ENCODE measurements at regions not wholly inside any gene's neighbourhood (a gene's known extent, or its start where the extent isn't known, plus 50 kb on each side); places are given as distances from the start of the nearest gene placed in this dataset.
"Not testable (repeated sequence)": the region's sequence is repeated elsewhere in the genome, so short reads cannot be mapped to it uniquely, and the experiment has no call there.

DNA sequence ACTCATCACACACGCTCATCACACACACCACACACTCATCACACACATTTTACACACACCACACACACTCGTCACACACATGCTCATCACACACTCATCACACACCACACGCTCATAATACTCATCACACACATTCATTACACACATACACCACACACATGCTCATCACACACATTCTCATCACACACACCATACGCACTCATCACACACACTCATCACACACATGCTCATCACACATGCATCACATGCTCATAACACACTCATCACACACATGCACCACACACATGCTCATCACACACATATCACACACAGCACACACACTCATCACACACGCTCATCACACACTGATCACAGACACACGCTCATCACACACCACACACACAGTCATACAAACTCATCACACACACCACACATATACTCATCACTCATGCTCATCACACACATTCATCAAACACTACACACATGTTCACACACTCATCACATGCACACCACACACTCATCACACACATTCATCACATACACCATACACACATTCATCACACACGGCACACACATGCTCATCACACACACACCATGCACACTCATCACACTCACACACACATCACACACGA lies 247.1 kb upstream of the SGCG start:
- H3K4me3 ChIP-seq = no peak overlapping the region
- no peaks in the 10 kb centered on the region for H3K4me1 ChIP-seq (replicated peaks)
- no peaks in the 10 kb centered on the region for H3K27me3 ChIP-seq (replicated peaks)
- H3K9me3 ChIP-seq (replicated peaks) = no peaks in the 10 kb centered on the region
- no peaks in the 10 kb centered on the region for H3K36me3 ChIP-seq
- DNase-seq (ENCODE audit: low read depth in 1 of 2, low spot score in 2 of 2) = no peak
- no peak overlapping the region for H3K27ac ChIP-seq

DNA sequence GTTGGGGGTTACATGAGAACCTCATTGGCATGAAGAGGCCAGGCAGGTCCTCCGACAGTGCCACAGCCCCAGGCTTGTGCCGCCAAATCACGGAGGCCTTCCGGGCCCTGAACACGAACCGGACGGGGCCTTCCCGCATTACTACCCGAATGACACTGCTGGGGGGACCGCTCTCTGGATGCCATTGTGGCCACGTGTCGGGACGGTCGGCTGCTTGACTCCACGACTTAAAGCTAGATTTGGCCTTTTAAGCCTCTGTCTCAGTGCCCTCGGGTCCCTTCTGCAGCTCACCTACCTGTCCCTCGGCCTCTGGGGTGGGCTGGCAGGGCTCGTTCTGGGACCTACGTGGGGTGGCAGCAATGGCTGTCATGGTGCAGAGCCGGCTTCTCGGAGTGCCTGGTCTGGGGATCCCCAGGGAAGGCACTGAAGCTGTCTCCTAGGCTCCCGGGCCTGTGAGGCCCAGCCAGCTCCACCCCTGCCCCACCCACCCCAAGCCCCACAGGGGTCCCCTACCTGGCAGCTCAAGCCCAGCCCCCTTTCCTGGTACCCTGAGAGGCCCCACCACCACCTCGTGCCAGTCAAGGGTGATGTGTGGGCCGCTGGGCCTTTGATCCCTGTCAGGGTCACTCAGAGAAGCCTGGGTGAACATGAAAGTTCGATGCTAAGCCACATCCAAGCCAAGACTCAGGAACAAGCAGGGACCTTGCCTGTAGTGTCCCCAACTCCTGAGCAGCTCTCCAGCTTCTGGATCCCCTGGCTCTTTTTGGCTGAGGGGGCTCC lies 245.8 kb upstream of the SGCG start:
- no peaks in the 10 kb centered on the region for H3K27me3 ChIP-seq (replicated peaks)
- H3K4me3 ChIP-seq = no peak overlapping the region
- H3K36me3 ChIP-seq = no peaks in the 10 kb centered on the region
- DNase-seq (ENCODE audit: low read depth in 1 of 2, low spot score in 2 of 2) = no peak
- no peaks in the 10 kb centered on the region for H3K4me1 ChIP-seq (replicated peaks)
- no peak overlapping the region for H3K27ac ChIP-seq
- H3K9me3 ChIP-seq (replicated peaks) = no peaks in the 10 kb centered on the region

DNA sequence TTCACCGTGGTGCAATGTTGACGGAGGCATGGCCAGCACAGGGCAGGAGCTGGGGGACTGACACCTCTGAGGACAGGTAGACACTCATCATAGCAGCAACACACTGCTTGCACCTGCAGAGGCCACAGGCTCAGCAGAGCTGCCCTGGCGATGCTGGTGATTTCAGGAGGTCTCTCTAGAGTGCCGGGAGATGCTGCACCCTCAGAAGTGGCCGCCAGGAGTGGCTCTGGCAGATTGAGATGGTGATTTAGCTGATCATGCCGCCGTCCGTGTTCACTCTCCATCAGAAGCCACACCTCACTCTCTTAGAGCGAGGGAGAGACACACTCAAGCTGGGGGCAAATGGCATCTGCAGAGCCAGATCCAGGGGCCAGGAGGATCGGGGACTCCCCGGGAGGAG lies 244.6 kb upstream of the SGCG start:
- no peaks in the 10 kb centered on the region for H3K36me3 ChIP-seq
- H3K27ac ChIP-seq = no peak overlapping the region
- H3K9me3 ChIP-seq (replicated peaks) = no peaks in the 10 kb centered on the region
- no peak overlapping the region for H3K4me3 ChIP-seq
- DNase-seq (ENCODE audit: low read depth in 1 of 2, low spot score in 2 of 2) = no peak
- H3K27me3 ChIP-seq (replicated peaks) = no peaks in the 10 kb centered on the region
- H3K4me1 ChIP-seq (replicated peaks) = no peaks in the 10 kb centered on the region

DNA sequence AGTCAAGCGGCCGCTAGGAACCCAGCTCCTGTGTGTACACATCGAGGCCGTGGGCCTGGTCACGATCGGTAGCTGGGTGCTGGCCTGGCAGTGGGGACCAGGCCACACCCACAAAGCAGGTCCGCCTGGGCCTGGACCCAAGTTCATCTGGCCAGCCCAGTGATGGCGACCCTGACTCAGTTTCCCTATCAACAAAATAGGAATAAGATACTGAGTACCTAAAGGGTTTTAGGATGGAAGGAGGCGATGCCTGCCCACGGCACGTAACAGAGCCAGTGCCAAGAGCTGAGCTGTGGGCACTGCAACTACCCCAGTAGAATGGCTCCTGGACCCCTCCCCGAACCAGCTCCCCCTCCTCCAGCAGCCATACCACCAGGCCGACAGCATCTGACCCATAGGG lies 243.5 kb upstream of the SGCG start:
- Histone ChIP-seq H3K4me1 (replicated peaks) (no peaks in the 10 kb centered on the region), H3K36me3 (no peaks in the 10 kb centered on the region), H3K27me3 (replicated peaks) (no peaks in the 10 kb centered on the region), H3K4me3 (no peak overlapping the region), H3K9me3 (replicated peaks) (no peaks in the 10 kb centered on the region), H3K27ac (no peak overlapping the region)
- DNase-seq (ENCODE audit: low read depth in 1 of 2, low spot score in 2 of 2) = no peak

DNA sequence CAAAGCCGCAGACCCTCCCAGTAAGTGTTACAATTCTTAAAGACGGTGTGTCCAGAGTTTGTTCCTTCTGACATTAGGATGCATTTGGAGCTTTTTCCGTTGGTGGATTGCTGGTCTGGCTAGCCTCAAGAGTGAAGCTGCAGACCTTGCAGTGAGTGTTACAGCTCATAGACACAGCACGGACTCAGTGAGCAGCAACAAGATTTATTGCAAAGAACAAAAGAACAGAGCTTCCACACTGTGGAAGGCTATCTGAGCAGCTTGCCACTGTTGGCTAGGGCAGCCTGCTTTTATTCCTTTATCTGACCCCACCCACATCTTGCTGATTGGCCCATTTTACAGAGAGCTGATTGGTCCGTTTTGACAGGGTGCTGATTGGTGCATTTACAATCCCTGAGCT lies 242.8 kb upstream of the SGCG start:
- no peaks in the 10 kb centered on the region for H3K36me3 ChIP-seq
- H3K4me3 ChIP-seq = no peak overlapping the region
- no peaks in the 10 kb centered on the region for H3K9me3 ChIP-seq (replicated peaks)
- DNase-seq (ENCODE audit: low read depth in 1 of 2, low spot score in 2 of 2) = no peak
- no peaks in the 10 kb centered on the region for H3K4me1 ChIP-seq (replicated peaks)
- H3K27ac ChIP-seq = no peak overlapping the region
- no peaks in the 10 kb centered on the region for H3K27me3 ChIP-seq (replicated peaks)

DNA sequence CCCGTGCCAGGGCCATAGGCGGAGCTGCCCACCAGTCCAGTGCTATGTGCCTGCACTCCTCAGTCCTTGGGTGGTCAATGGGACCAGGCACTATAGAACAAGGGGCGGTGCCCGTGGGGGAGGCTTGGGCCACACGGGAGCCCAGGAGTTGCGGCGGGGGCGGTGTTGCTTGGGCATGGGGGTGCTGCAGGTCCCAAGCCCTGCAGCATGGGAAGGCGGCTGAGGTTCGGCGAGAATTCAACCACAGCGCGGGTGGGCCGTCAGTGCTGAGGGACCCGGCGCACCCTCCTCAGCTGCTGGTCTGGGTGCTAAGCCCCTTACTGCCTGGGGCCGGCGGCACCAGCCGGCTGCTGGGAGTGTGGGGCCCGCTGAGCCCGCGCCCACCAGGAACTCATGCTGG lies 242.2 kb upstream of the SGCG start:
- no peaks in the 10 kb centered on the region for H3K36me3 ChIP-seq

DNA sequence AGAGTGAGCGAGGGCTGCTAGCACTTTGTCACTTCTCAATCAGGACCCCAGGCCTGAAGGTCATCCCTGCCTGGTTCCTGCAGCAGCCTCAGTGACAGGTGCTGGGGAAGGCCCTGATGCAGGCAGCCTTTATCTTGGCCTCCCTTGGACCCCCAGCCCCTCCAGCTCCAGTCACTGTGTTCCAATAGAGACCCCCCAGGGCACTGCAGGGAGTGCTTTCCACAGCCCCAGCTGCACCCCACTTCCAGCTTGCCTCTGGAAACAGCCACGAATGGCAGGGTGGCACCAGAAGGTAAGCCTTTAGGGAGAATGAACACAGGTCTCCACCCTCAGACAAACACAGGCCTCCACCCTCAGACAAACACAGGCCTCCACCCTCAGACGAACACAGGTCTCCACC lies 241.6 kb upstream of the SGCG start:
- Histone ChIP-seq H3K27me3 (replicated peaks) (no peaks in the 10 kb centered on the region), H3K4me1 (replicated peaks) (no peaks in the 10 kb centered on the region), H3K9me3 (replicated peaks) (no peaks in the 10 kb centered on the region), H3K36me3 (no peaks in the 10 kb centered on the region), H3K27ac (no peak overlapping the region), H3K4me3 (no peak overlapping the region)
- no peak for DNase-seq (ENCODE audit: low read depth in 1 of 2, low spot score in 2 of 2)

More for the DNA sequence above, 242.2 kb upstream of the SGCG start:
- Histone ChIP-seq H3K27me3 (replicated peaks) (no peaks in the 10 kb centered on the region), H3K9me3 (replicated peaks) (no peaks in the 10 kb centered on the region), H3K4me1 (replicated peaks) (no peaks in the 10 kb centered on the region), H3K27ac (no peak overlapping the region), H3K4me3 (no peak overlapping the region)
- no peak for DNase-seq (ENCODE audit: low read depth in 1 of 2, low spot score in 2 of 2)

DNA sequence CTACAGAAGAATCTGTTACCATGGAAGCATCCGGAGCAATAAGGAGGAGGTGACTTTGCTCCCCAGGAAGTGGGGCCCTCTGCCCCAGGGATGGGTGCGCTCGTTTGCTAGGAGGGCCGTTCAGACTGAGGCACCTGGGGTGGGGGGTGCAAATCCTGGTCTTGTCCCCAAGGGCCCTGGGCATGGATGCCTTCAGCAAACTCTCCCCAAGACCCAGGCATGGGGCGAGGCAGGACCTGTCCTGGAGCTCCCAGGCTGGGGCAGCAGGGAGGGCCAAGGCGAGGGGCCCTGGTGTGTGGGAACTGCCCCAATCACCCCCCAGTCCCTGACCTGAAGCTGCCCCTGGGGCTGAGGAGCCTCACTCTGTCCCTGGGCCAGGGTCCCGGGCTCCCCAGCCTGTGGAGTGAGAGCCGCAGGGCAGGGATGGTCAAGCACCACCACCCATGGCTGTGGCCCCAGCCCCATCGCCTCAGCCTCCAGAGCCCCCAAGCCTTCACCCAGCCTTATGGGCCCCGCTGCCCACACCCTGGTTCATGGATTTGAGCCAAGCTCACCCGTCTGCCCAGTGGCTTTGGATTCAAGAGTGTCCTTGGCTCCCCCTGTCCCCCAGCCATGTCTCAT lies 240.6 kb upstream of the SGCG start:
- Histone ChIP-seq H3K9me3 (replicated peaks) (no peaks in the 10 kb centered on the region), H3K4me1 (replicated peaks) (no peaks in the 10 kb centered on the region), H3K36me3 (no peaks in the 10 kb centered on the region), H3K27ac (no peak overlapping the region), H3K4me3 (no peak overlapping the region), H3K27me3 (replicated peaks) (no peaks in the 10 kb centered on the region)
- DNase-seq (ENCODE audit: low read depth in 1 of 2, low spot score in 2 of 2) = no peak

DNA sequence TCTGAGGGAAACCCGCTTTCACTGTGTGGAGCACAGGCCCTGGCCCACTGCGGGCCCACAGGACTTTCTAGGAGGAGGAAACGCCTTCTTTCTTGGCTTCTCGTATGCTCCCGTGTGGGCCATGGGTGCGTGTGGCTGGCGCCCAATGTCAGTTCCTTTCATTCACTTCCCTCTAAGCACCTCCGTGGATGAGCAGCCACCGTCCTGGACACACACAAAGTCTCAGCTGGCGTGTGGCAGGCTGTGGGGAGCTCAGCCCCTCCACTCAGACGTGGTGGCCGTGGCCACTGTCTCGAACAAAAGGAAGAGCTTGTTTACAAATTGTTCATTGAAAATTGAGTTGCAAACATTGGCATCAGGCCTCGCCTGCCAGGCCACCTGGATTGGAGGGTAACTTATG lies 240.0 kb upstream of the SGCG start:
- H3K27ac ChIP-seq = no peak overlapping the region
- H3K4me3 ChIP-seq = no peak overlapping the region
- no peaks in the 10 kb centered on the region for H3K9me3 ChIP-seq (replicated peaks)
- DNase-seq (ENCODE audit: low read depth in 1 of 2, low spot score in 2 of 2) = no peak
- no peaks in the 10 kb centered on the region for H3K4me1 ChIP-seq (replicated peaks)
- H3K27me3 ChIP-seq (replicated peaks) = no peaks in the 10 kb centered on the region
- H3K36me3 ChIP-seq = no peaks in the 10 kb centered on the region

DNA sequence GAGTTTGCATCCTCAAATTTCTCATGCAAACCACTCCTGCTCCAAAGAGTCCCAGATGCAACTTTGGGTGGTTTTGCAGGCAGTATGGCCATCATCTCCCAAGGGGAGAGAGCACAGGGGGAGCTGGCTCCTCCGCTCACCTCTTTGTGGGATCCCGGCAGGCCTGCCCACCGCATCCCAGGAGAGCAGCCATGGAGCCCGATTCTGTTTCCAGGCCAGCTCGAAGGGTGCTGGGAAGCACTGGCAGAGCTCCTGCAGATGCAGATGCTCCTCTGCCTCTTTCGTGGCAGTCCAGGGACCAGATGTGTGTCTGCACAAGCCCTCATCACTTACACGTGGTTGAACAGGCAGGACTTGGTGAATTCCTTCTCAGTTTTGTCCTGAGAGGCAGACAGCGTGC lies 239.3 kb upstream of the SGCG start:
- H3K36me3 ChIP-seq; DNase-seq (ENCODE audit: low read depth in 1 of 2, low spot score in 2 of 2); H3K4me3 ChIP-seq; H3K27me3 ChIP-seq (replicated peaks); H3K27ac ChIP-seq; H3K9me3 ChIP-seq (replicated peaks); H3K4me1 ChIP-seq (replicated peaks): not testable (repeated sequence)

DNA sequence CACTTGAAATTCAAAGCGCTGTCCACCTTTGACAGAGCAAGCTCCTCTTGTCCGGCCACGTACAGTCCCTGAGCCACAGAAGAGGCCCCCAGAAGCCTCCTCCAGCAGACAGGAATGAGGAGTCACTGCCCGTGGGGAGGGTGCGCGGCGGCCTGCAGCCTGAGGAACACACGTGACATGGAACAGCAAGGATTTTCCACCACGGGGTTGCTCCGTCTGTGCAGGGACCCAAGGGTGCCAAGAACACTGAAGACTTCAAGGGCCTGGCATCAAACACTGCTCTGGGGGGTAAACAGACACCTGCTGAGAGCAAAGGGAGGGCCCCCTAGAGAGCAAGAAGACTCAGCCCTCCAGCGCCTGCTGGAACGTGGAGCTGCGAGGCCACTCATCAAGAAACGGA lies 237.9 kb upstream of the SGCG start:
- H3K27ac ChIP-seq; H3K27me3 ChIP-seq (replicated peaks); H3K36me3 ChIP-seq; DNase-seq (ENCODE audit: low read depth in 1 of 2, low spot score in 2 of 2); H3K4me1 ChIP-seq (replicated peaks); H3K9me3 ChIP-seq (replicated peaks); H3K4me3 ChIP-seq: not testable (repeated sequence)

DNA sequence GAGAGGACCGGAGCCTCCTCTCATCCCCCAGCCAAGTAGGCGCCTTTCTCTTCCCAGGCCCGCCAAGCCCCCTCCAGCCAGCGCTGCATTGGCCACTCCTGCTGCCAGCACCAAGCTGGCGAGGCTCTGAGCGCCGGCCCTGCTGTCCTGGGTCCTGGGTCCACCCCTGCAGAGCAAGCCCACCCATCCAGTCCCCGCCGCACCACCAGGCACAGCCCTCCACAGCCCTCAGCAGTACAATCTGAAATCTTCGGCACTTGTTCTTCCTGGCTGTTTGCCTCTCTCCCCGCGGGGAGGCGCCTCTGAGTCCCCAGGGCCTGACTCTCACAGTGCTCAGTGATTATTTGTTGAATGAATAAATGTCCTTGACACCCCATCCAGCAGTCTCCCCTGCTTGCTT lies 236.4 kb upstream of the SGCG start:
- Histone ChIP-seq H3K4me3 (no peak overlapping the region), H3K27ac (no peak overlapping the region), H3K9me3 (replicated peaks) (no peaks in the 10 kb centered on the region), H3K36me3 (no peaks in the 10 kb centered on the region), H3K27me3 (replicated peaks) (no peaks in the 10 kb centered on the region), H3K4me1 (replicated peaks) (no peaks in the 10 kb centered on the region)
- no peak for DNase-seq (ENCODE audit: low read depth in 1 of 2, low spot score in 2 of 2)

DNA sequence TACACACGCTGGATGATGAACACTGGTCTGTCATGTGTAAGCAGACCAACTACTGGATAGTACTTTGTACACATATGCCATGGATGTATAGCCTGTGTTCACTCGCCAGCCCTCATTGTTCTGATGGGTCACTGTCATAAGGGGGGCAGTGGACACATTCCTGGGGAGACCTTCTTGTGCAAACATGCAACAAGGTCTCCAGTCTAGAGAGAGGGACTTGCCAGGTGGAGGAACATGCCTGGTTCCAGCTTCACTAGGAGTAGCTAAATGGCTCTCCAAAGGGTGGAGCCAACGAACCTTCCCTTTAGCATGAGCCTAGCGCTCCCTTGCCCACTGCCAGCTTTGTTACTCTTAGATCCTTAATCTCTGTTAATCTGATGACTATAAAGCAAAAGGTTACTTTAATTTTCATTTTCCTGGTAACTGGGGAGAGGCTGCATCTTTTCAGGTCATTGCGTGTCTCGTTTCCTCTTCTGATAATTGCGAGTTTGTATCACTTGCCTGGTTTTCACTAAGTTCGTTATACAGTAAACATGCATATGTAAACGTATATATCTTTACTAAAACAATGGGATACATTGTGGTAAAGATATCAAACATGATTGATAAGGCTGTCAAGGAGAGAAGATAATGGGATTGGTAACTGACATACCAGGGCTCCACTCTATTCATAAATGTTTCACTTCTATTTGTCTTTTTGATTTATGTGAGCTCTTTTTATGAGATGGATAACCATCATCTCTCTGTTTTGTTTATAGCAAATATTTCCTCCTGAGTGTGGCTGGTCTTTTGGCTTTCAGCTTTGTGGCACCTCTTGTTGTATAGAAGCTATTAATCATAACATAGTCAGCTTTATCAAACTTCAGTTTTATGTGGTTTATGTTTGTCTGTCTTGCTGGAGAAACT lies 235.2 kb upstream of the SGCG start:
- no peak for DNase-seq (ENCODE audit: low read depth in 1 of 2, low spot score in 2 of 2)
- Histone ChIP-seq H3K27ac (no peak overlapping the region), H3K27me3 (replicated peaks) (no peaks in the 10 kb centered on the region), H3K4me3 (no peak overlapping the region), H3K4me1 (replicated peaks) (no peaks in the 10 kb centered on the region), H3K36me3 (no peaks in the 10 kb centered on the region), H3K9me3 (replicated peaks) (no peaks in the 10 kb centered on the region)

DNA sequence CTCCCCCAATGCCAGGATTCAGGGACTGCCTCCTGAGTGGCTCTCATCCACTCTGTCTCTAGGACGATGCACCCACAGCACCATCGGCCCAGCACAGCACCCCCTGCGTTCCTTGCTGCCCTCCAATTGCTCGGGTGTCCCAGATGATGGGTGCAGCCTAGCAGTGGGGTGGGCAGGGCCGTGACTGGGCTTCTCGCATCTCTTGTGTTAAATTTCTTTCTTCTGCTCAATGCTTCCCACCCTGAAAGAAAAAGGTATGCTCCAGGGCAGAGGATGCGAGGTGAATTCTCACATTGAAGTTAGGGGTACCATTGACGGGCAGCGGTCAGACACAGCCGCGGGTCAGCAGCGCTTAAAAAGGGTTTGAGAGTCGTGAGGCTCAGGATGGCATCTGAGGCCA lies 232.4 kb upstream of the SGCG start:
- no peaks in the 10 kb centered on the region for H3K36me3 ChIP-seq
- DNase-seq (ENCODE audit: low read depth in 1 of 2, low spot score in 2 of 2) = no peak
- H3K9me3 ChIP-seq (replicated peaks) = no peaks in the 10 kb centered on the region
- no peaks in the 10 kb centered on the region for H3K27me3 ChIP-seq (replicated peaks)
- H3K4me3 ChIP-seq = no peak overlapping the region
- H3K4me1 ChIP-seq (replicated peaks) = no peaks in the 10 kb centered on the region
- no peak overlapping the region for H3K27ac ChIP-seq
